Natural killer cell (primary cell): ENCODE measurements at regions not wholly inside any gene's neighbourhood (a gene's known extent, or its start where the extent isn't known, plus 50 kb on each side); places are given as distances from the start of the nearest gene placed in this dataset.

Experiments used
- ATAC-seq, 3 donors: fragments of 150-1000 bp in 2 of 3; fragments of 200-7000 bp in 1 of 3; cut with Tn5 transposase; 1 replicate in 1 of 3; 2 replicates in 2 of 3; pipeline ENCODE4 v1.10.0; 2021; ENCODE audit warnings: mild to moderate bottlenecking in 2 of 3, moderate library complexity in 2 of 3
- DNase-seq, 2 donors: peaks; one replicate each; pipeline versions ENCODE4 v3.0.0 to v3.0.0-alpha.2; 2013 to 2021; ENCODE audit warnings: mixed read lengths in 1 of 2
- H3K27ac ChIP-seq: one replicate; pipeline ENCODE4 v1.5.1; 2013; ENCODE audit warnings: mild to moderate bottlenecking, low read length
- H3K27me3 ChIP-seq: one replicate; pipeline ENCODE4 v1.6.1; 2013; ENCODE audit warnings: low read length; ENCODE audit not compliant: control insufficient read depth, insufficient read depth
- H3K36me3 ChIP-seq: one replicate; pipeline ENCODE4 v1.6.1; 2013; ENCODE audit warnings: low read length; ENCODE audit not compliant: control insufficient read depth, insufficient read depth
- H3K4me1 ChIP-seq: one replicate; pipeline ENCODE4 v1.6.1; 2013; ENCODE audit warnings: low read length; ENCODE audit not compliant: control insufficient read depth, insufficient read depth
- H3K4me3 ChIP-seq: one replicate; pipeline ENCODE4 v1.5.1; 2013; ENCODE audit warnings: low read length
- H3K9me3 ChIP-seq: one replicate; pipeline ENCODE4 v1.6.1; 2013; ENCODE audit warnings: low read length; ENCODE audit not compliant: control insufficient read depth, insufficient read depth
- H3K27ac Mint-ChIP-seq, 2 donors: one replicate each; pipeline ENCODE4 v1.8.0; 2022; ENCODE audit warnings: mild to moderate bottlenecking in 2 of 2, mixed read lengths in 2 of 2, moderate library complexity in 1 of 2
- H3K27me3 Mint-ChIP-seq, 2 donors: one replicate each; pipeline ENCODE4 v1.8.0; 2022; ENCODE audit warnings: low read depth in 2 of 2, mixed read lengths in 2 of 2
- H3K36me3 Mint-ChIP-seq: one replicate; pipeline ENCODE4 v1.8.0; 2022; ENCODE audit warnings: mixed read lengths
- H3K4me1 Mint-ChIP-seq, 2 donors: one replicate each; pipeline ENCODE4 v1.8.0; 2022; ENCODE audit warnings: mixed read lengths in 2 of 2
- H3K4me3 Mint-ChIP-seq: one replicate; pipeline ENCODE4 v1.8.0; 2022; ENCODE audit warnings: mild to moderate bottlenecking, moderate library complexity, mixed read lengths
- H3K9me3 Mint-ChIP-seq, 2 donors: one replicate each; pipeline ENCODE4 v1.8.0; 2022; ENCODE audit warnings: mixed read lengths in 2 of 2
- CTCF ChIP-seq: fragments of 200-600 bp; IDR thresholded peaks from one replicate; pipeline ENCODE4 v1.8.0; 2022; ENCODE audit warnings: antibody characterized with exemption
- WGBS: methylation state at CpG from one replicate; pipeline ENCODE4 v1.1.7; 2013; ENCODE audit warnings: missing lambda C conversion rate; ENCODE audit not compliant: insufficient coverage; 5-methylcytosine and 5-hydroxymethylcytosine counted together
- intact Hi-C: fragments of 100-400 bp; cut with micrococcal nuclease; formaldehyde crosslinking; loops from one replicate; pipeline ENCODE4 v1.14.2; 2022

GRCh38 chr1:70906800-70907199, 140.8 kb downstream of the PTGER3 start:
- no peak for DNase-seq
- Mint-ChIP-seq H3K4me3 (peak overlapping the region; percentile 21), H3K27me3 (peaks cover 11 to 51% of the 10 kb centered on the region in 2 donors), H3K36me3 (peaks cover 14% of the 10 kb centered on the region), H3K4me1 (peaks cover 41 to 51% of the 10 kb centered on the region in 2 donors), H3K9me3 (peaks cover 0 to 2% of the 10 kb centered on the region in 2 donors), H3K27ac (no peak overlapping the region)
- Histone ChIP-seq H3K9me3 (peaks cover 4% of the 10 kb centered on the region), H3K4me1 (peaks cover 19% of the 10 kb centered on the region), H3K36me3 (no peaks in the 10 kb centered on the region), H3K4me3 (no peak overlapping the region), H3K27ac (no peak overlapping the region), H3K27me3 (peaks cover 4% of the 10 kb centered on the region)
- intact Hi-C loops = no loop called here
- no peak for ATAC-seq
- TF ChIP-seq CTCF = no peak

- Histone ChIP-seq H3K9me3 (peaks cover 4% of the 10 kb centered on the region), H3K27ac (no peak overlapping the region), H3K36me3 (no peaks in the 10 kb centered on the region), H3K4me3 (no peak overlapping the region), H3K27me3 (peaks cover 7% of the 10 kb centered on the region), H3K4me1 (peaks cover 19% of the 10 kb centered on the region)
- DNase-seq = no peak
- TF ChIP-seq CTCF = no peak
- intact Hi-C loops = no loop called here
- Mint-ChIP-seq H3K27ac (peak overlapping the region; percentile 52 to 72), H3K36me3 (peaks cover 14% of the 10 kb centered on the region), H3K4me3 (peak overlapping the region; percentile 48), H3K27me3 (peaks cover 7 to 50% of the 10 kb centered on the region in 2 donors), H3K4me1 (peaks cover 41 to 51% of the 10 kb centered on the region in 2 donors), H3K9me3 (peaks cover 0 to 2% of the 10 kb centered on the region in 2 donors)
- 59% methylated on average over 8 of the region's 8 CpGs for WGBS
- peak in 2 of 3 donors; percentile 56 to 66 for ATAC-seq
Observed at GRCh38 chr1:70907563-70908310, 139.9 kb downstream of the PTGER3 start.

- Mint-ChIP-seq H3K27ac (peak overlapping the region in 1 of 2 donors; percentile 17), H3K4me1 (peaks cover 41 to 51% of the 10 kb centered on the region in 2 donors), H3K27me3 (peaks cover 3 to 46% of the 10 kb centered on the region in 2 donors), H3K36me3 (peaks cover 14% of the 10 kb centered on the region), H3K9me3 (peaks cover 0 to 2% of the 10 kb centered on the region in 2 donors), H3K4me3 (peak overlapping the region; percentile 48)
- ATAC-seq (peak; percentile 38 to 74 (median 67)), DNase-seq (no peak)
- intact Hi-C loops = no loop called here
- H3K27me3 ChIP-seq = peaks cover 7% of the 10 kb centered on the region
- peaks cover 19% of the 10 kb centered on the region for H3K4me1 ChIP-seq
- no peak overlapping the region for H3K27ac ChIP-seq
- 51% methylated on average over 3 of the region's 3 CpGs for WGBS
- H3K4me3 ChIP-seq = no peak overlapping the region
- H3K9me3 ChIP-seq = peaks cover 4% of the 10 kb centered on the region
- no peak for TF ChIP-seq CTCF
- H3K36me3 ChIP-seq = no peaks in the 10 kb centered on the region
Observed at GRCh38 chr1:70909262-70909822, 138.3 kb downstream of the PTGER3 start.
